DOHH2 (cell line): ENCODE measurements at regions not wholly inside any gene's neighbourhood (a gene's known extent, or its start where the extent isn't known, plus 50 kb on each side); places are given as distances from the start of the nearest gene placed in this dataset.

Experiments
- H3F3A ChIP-seq: fragments of 200-600 bp; sonication (generic), shearing (Covaris generic); 2 replicates; pipeline ENCODE4 v1.6.0; 2016; ENCODE audit warnings: antibody characterized with exemption, mild to moderate bottlenecking; ENCODE audit not compliant: control insufficient read depth, insufficient read depth
- H3K27ac ChIP-seq: fragments of 200-600 bp; sonication (generic); 2 replicates; pipeline ENCODE4 v1.5.1; 2014; ENCODE audit warnings: low read depth, mild to moderate bottlenecking, low read length, moderate library complexity
- H3K27me3 ChIP-seq: fragments of 200-600 bp; sonication (generic); 2 replicates; pipeline ENCODE4 v1.6.1; 2014; ENCODE audit warnings: mild to moderate bottlenecking, low read length, mixed read lengths; ENCODE audit not compliant: control insufficient read depth
- H3K36me3 ChIP-seq: fragments of 200-600 bp; sonication (generic); 2 replicates; pipeline ENCODE4 v1.6.1; 2014; ENCODE audit warnings: mild to moderate bottlenecking, low read length, moderate library complexity, mixed read lengths; ENCODE audit not compliant: control insufficient read depth
- H3K4me1 ChIP-seq: fragments of 200-600 bp; sonication (generic); 2 replicates; pipeline ENCODE4 v1.6.1; 2014; ENCODE audit warnings: mild to moderate bottlenecking, low read length, mixed read lengths; ENCODE audit not compliant: control insufficient read depth
- H3K4me2 ChIP-seq: fragments of 200-600 bp; sonication (generic); 2 replicates; pipeline ENCODE4 v1.6.0; 2014; ENCODE audit warnings: mild to moderate bottlenecking, low read length, moderate library complexity
- H3K4me3 ChIP-seq: fragments of 200-600 bp; sonication (generic); 2 replicates; pipeline ENCODE4 v1.5.1; 2014; ENCODE audit warnings: mild to moderate bottlenecking, low read length, mixed read lengths
- H3K79me2 ChIP-seq: fragments of 200-600 bp; sonication (generic); 2 replicates; pipeline ENCODE4 v1.6.1; 2014; ENCODE audit warnings: mild to moderate bottlenecking, low read length, mixed read lengths; ENCODE audit not compliant: control insufficient read depth
- H3K9me2 ChIP-seq: fragments of 200-600 bp; sonication (generic); replicated peaks from 2 replicates; pipeline ENCODE4 v1.6.1; 2014; ENCODE audit warnings: mild to moderate bottlenecking, low read length, mixed read lengths; ENCODE audit not compliant: control insufficient read depth
- H3K9me3 ChIP-seq: fragments of 200-600 bp; sonication (generic); 2 replicates; pipeline ENCODE4 v1.6.1; 2014; ENCODE audit warnings: antibody characterized with exemption, low read length, mixed read lengths; ENCODE audit not compliant: control insufficient read depth, insufficient read depth
- H4K20me1 ChIP-seq: fragments of 200-600 bp; sonication (generic); 2 replicates; pipeline ENCODE4 v1.6.0; 2014; ENCODE audit warnings: low read depth, mild to moderate bottlenecking, antibody characterized with exemption, low read length, moderate library complexity; ENCODE audit not compliant: control insufficient read depth, insufficient read depth
- CTCF ChIP-seq: fragments of 200-600 bp; sonication (generic); IDR thresholded peaks from one replicate; pipeline ENCODE4 v1.5.1; 2014; ENCODE audit warnings: antibody characterized with exemption, mild to moderate bottlenecking, low read depth, low read length; ENCODE audit not compliant: poor library complexity, severe bottlenecking
- EZH2phosphoT487 ChIP-seq: fragments of 200-600 bp; sonication (generic); IDR thresholded peaks from 2 replicates; pipeline ENCODE4 v1.6.1; 2017; ENCODE audit warnings: borderline replicate concordance, mild to moderate bottlenecking, antibody characterized with exemption, low read length, moderate library complexity, mixed read lengths

- Histone ChIP-seq H3K4me1 (no peaks in the 10 kb centered on the region), H3F3A (no peaks in the 10 kb centered on the region), H3K4me3 (no peak overlapping the region), H3K36me3 (no peaks in the 10 kb centered on the region), H4K20me1 (no peaks in the 10 kb centered on the region), H3K4me2 (no peak overlapping the region), H3K27me3 (no peaks in the 10 kb centered on the region), H3K9me2 (no peaks in the 10 kb centered on the region), H3K27ac (no peak overlapping the region), H3K79me2 (no peaks in the 10 kb centered on the region), H3K9me3 (no peaks in the 10 kb centered on the region)
- TF ChIP-seq EZH2phosphoT487 (no peak), CTCF (no peak)
Observed at GRCh38 chr1:221141096-221141495, 261.9 kb downstream of the HLX start.

GRCh38 chr1:221141606-221142285 lies 262.5 kb downstream of the HLX start:
- H3K36me3 ChIP-seq = no peaks in the 10 kb centered on the region
- H3K4me2 ChIP-seq = no peak overlapping the region
- H3F3A ChIP-seq = no peaks in the 10 kb centered on the region
- no peaks in the 10 kb centered on the region for H3K4me1 ChIP-seq
- no peaks in the 10 kb centered on the region for H3K9me2 ChIP-seq
- no peak overlapping the region for H3K4me3 ChIP-seq
- H3K27me3 ChIP-seq = no peaks in the 10 kb centered on the region
- no peaks in the 10 kb centered on the region for H3K79me2 ChIP-seq
- TF ChIP-seq EZH2phosphoT487 = no peak
- TF ChIP-seq CTCF = no peak
- H4K20me1 ChIP-seq = no peaks in the 10 kb centered on the region
- H3K27ac ChIP-seq = no peak overlapping the region
- H3K9me3 ChIP-seq = no peaks in the 10 kb centered on the region

GRCh38 chr1:221148660-221149059 lies 269.4 kb downstream of the HLX start:
- Histone ChIP-seq H3K79me2 (no peaks in the 10 kb centered on the region), H3K27me3 (no peaks in the 10 kb centered on the region), H3K36me3 (no peaks in the 10 kb centered on the region), H3K9me3 (no peaks in the 10 kb centered on the region), H3K27ac (no peak overlapping the region), H3K4me2 (no peak overlapping the region), H3F3A (no peaks in the 10 kb centered on the region), H3K4me1 (no peaks in the 10 kb centered on the region), H3K9me2 (no peaks in the 10 kb centered on the region), H4K20me1 (no peaks in the 10 kb centered on the region), H3K4me3 (no peak overlapping the region)
- TF ChIP-seq CTCF (no peak), EZH2phosphoT487 (no peak)
